Activated CD4-positive, alpha-beta memory T cell treated with anti-CD3 and anti-CD28 coated beads, Interleukin-2, amount 10 ng/mL, durations not matched to agents 7 days and 5 days (primary cell): ENCODE measurements at regions not wholly inside any gene's neighbourhood (a gene's known extent, or its start where the extent isn't known, plus 50 kb on each side); places are given as distances from the start of the nearest gene placed in this dataset.
"Not testable (repeated sequence)": the region's sequence is repeated elsewhere in the genome, so short reads cannot be mapped to it uniquely, and the experiment has no call there.

Experiments used
- CTCF ChIA-PET: fragments of 350-600 bp; sonication (Branson Sonifier 250); formaldehyde crosslinking; loops from one replicate; lab custom pipeline; 2021; ENCODE audit warnings: antibody characterized with exemption, inconsistent platforms; lab: Charles Lee
- POLR2A ChIA-PET: fragments of 350-600 bp; sonication (Branson Sonifier 250); formaldehyde crosslinking; loops from one replicate; lab custom pipeline; 2021; ENCODE audit warnings: antibody characterized with exemption; lab: Charles Lee
- DNase-seq: peaks from one replicate; pipeline ENCODE4 v3.0.0-alpha.2; 2020
- H3K27ac Mint-ChIP-seq: one replicate; pipeline ENCODE4 v1.8.0; 2021; ENCODE audit warnings: mild to moderate bottlenecking, mixed read lengths
- H3K27me3 Mint-ChIP-seq: one replicate; pipeline ENCODE4 v1.8.0; 2021; ENCODE audit warnings: mixed read lengths
- H3K36me3 Mint-ChIP-seq: one replicate; pipeline ENCODE4 v1.8.0; 2021; ENCODE audit warnings: low read depth, mixed read lengths
- H3K4me1 Mint-ChIP-seq: one replicate; pipeline ENCODE4 v1.8.0; 2021; ENCODE audit warnings: mixed read lengths
- H3K4me3 Mint-ChIP-seq: one replicate; pipeline ENCODE4 v1.8.0; 2021; ENCODE audit warnings: mild to moderate bottlenecking, mixed read lengths
- H3K9me3 Mint-ChIP-seq: one replicate; pipeline ENCODE4 v1.8.0; 2021; ENCODE audit warnings: mixed read lengths

DNA sequence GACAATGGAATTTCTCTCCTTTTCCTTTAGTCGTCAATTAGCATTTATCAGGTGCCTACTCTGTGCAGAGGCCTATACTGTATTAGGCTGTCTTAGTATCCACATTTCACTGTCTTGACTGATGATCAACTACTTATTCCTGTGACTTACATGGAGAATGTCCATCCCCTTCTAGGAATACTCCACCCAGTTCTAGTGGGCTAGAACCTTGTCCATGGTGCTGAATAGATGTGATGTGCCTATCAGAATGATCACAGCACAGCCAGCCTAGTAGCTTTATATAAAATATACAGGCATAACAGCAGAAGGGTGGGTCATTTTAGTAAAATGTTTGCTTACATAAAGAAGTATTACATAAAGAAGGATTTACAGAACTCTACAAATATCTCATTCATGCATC is 621.4 kb downstream of the PDCD6IP start:
- Mint-ChIP-seq H3K36me3 (no peaks in the 10 kb centered on the region), H3K27ac (no peak overlapping the region), H3K4me1 (no peaks in the 10 kb centered on the region), H3K27me3 (no peaks in the 10 kb centered on the region), H3K9me3 (peaks cover 2% of the 10 kb centered on the region), H3K4me3 (no peak overlapping the region)
- POLR2A ChIA-PET, result no interaction called here
- CTCF ChIA-PET, result no interaction called here
- no peak for DNase-seq

DNA sequence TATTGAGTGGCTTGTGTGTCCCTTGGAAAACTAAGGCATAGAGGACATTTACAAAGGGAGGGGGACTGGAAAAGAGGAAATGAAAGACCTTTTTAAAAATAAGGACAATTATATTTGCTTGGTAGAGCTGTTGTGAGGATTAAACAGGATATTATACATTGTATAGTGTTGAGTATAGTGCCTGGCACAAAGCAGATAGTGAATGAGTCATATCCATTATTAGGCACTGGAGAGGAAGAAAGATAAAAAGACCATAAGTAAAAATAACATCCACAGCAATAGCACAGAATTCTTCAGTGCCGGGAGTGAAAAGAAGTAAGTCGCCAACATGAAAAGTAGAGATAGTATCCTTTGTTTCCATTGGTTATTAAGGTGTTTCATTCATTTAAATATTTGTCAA is 623.3 kb downstream of the PDCD6IP start:
- peaks cover 2% of the 10 kb centered on the region for H3K9me3 Mint-ChIP-seq
- no peak overlapping the region for H3K4me3 Mint-ChIP-seq
- H3K36me3 Mint-ChIP-seq, result no peaks in the 10 kb centered on the region
- H3K27ac Mint-ChIP-seq, result no peak overlapping the region
- no peaks in the 10 kb centered on the region for H3K27me3 Mint-ChIP-seq
- POLR2A ChIA-PET, result no interaction called here
- no peaks in the 10 kb centered on the region for H3K4me1 Mint-ChIP-seq
- no peak for DNase-seq
- CTCF ChIA-PET, result no interaction called here

DNA sequence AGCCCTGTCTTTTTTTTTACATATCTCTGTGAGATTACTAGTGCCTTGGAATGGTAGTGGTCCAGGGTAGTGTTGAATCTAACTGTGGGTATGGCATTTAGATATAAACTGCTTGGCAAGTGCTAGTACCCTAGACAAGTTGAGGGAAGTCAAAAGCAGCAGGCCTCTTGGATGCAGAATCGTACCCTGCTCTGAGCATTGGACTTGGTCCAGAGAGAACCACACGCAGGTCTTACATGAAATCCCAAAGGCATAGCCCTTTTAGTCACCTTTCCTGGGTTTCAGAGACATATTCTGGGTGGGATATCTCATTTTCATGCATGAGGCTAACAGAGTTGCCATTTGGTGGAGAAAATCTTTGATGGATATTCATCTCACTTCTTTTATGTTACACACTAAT is 641.4 kb downstream of the PDCD6IP start:
- Mint-ChIP-seq H3K27ac (no peak overlapping the region), H3K9me3 (peaks cover 5% of the 10 kb centered on the region)
- CTCF ChIA-PET, result no interaction called here

DNA sequence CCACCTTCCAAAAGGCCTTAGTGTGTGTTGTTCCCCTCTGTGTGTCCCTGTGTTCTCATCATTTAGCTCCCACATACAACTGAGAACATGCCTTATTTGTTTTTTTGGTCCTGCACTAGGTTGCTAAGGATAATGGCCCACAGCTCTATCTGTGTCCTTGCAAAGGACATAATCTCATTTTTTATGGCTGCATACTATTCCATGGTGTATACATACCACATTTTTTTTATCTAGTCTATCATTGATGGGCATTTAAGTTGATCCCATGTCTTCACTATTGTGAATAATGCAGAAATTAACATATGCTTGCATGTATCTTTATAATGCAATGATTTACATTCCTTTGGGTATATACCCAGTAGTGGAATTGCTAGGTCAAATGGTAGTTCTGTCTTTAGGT is 645.7 kb downstream of the PDCD6IP start:
- H3K27me3 Mint-ChIP-seq, result no peaks in the 10 kb centered on the region
- DNase-seq, result no peak
- peaks cover 32% of the 10 kb centered on the region for H3K9me3 Mint-ChIP-seq
- POLR2A ChIA-PET, result no interaction called here
- H3K4me1 Mint-ChIP-seq, result no peaks in the 10 kb centered on the region
- H3K36me3 Mint-ChIP-seq, result no peaks in the 10 kb centered on the region
- CTCF ChIA-PET, result no interaction called here
- H3K4me3 Mint-ChIP-seq, result no peak overlapping the region
- no peak overlapping the region for H3K27ac Mint-ChIP-seq

More for the DNA sequence above, 641.4 kb downstream of the PDCD6IP start:
- POLR2A ChIA-PET, result no interaction called here
- Mint-ChIP-seq H3K4me1 (no peaks in the 10 kb centered on the region), H3K4me3 (no peak overlapping the region), H3K36me3 (no peaks in the 10 kb centered on the region), H3K27me3 (no peaks in the 10 kb centered on the region)
- no peak for DNase-seq

DNA sequence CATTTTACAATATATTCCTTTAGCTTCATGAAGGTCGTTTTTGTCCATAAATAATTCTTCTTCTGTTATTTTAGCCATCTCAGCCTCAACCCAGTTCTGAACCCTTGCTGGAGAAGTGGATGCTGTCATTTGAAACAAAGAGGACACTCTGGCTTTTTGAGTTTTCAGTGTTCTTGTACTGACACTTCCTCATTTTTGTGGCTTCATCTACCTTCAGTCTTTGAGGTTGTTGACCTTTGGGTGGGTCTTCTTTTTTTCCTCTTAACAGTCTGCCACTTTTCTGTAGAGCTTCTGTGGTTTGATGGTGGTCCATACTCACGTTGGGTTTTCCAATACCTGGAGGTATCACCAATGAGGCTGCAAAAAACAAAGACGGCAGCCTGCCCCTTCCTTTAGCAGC is 650.9 kb downstream of the PDCD6IP start:
- POLR2A ChIA-PET, result no interaction called here

DNA sequence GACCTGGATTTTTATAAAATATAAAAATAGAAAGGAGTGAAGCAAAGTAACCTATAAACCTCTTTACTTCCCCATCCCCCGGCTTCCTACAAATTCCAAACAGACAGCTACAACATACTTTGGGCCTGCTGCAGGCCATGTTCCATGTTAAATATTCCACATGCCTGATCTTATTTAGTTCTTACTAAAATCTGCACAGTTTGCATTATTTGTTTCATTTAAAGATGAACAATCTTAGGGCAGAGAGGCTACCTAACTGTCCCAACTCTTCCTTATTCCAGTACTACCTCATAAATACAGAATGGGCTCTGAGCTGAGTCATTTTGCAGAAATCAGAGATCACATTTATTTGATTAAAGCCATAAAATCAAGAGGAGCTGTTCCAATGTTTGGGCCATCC is 665.0 kb downstream of the PDCD6IP start:
- peaks cover 11% of the 10 kb centered on the region for H3K9me3 Mint-ChIP-seq
- POLR2A ChIA-PET, result no interaction called here
- no peaks in the 10 kb centered on the region for H3K36me3 Mint-ChIP-seq
- no peak for DNase-seq
- no peak overlapping the region for H3K4me3 Mint-ChIP-seq
- H3K27me3 Mint-ChIP-seq, result no peaks in the 10 kb centered on the region
- CTCF ChIA-PET, result no interaction called here
- no peaks in the 10 kb centered on the region for H3K4me1 Mint-ChIP-seq
- H3K27ac Mint-ChIP-seq, result no peak overlapping the region

More for the DNA sequence above, 650.9 kb downstream of the PDCD6IP start:
- H3K9me3 Mint-ChIP-seq, result peaks cover 32% of the 10 kb centered on the region
- CTCF ChIA-PET, result no interaction called here
- no peak overlapping the region for H3K27ac Mint-ChIP-seq
- no peaks in the 10 kb centered on the region for H3K36me3 Mint-ChIP-seq
- DNase-seq, result no peak
- H3K27me3 Mint-ChIP-seq, result no peaks in the 10 kb centered on the region
- no peak overlapping the region for H3K4me3 Mint-ChIP-seq
- H3K4me1 Mint-ChIP-seq, result no peaks in the 10 kb centered on the region

DNA sequence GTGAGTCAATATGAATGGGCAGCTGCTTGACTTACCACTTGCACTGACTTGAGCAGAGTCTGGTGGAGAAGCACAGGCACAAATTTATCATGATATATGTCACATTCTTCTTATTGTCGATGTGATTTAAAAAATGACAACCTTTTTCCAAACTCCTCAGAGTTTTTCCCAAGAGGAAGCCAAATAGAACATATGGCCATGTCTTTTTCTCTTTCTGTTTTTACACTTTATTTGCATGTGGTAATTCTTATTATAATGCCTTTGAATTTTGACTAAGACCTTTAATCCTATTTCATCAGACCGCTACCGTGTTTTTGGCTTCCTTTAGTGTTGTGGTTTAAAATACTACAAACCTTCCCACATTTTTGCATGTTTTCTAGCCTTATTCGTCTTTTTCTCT is 666.2 kb downstream of the PDCD6IP start:
- Mint-ChIP-seq H3K36me3 (no peaks in the 10 kb centered on the region), H3K27ac (no peak overlapping the region), H3K4me3 (no peak overlapping the region), H3K27me3 (no peaks in the 10 kb centered on the region), H3K9me3 (peaks cover 5% of the 10 kb centered on the region), H3K4me1 (no peaks in the 10 kb centered on the region)
- DNase-seq, result no peak
- ChIA-PET POLR2A (no interaction called here), CTCF (no interaction called here)

DNA sequence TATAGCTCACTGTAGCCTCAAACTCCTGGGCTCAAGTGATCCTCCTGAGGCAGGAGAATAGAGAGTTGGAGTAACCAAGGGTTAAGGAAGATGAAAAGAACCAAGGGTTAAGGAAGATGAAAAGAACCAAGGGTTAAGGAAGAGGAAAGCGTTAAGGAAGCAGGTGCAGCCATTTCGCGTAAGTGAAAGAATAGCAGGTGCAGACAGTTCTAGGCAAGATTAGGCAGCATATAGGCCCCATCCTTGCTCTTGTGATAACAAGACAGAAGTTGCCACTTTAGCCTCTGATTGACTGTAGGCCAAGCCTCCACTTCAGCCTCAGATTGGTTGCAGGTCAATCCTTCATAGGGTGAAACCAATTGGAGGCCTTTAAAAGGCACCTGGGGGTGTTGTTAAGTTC is 677.4 kb downstream of the PDCD6IP start:
- no peak for DNase-seq
- H3K36me3 Mint-ChIP-seq, result no peaks in the 10 kb centered on the region
- ChIA-PET POLR2A (no interaction called here), CTCF (no interaction called here)
- H3K27me3 Mint-ChIP-seq, result no peaks in the 10 kb centered on the region
- H3K4me1 Mint-ChIP-seq, result no peaks in the 10 kb centered on the region
- H3K9me3 Mint-ChIP-seq, result peaks cover 11% of the 10 kb centered on the region
- H3K27ac Mint-ChIP-seq, result no peak overlapping the region
- no peak overlapping the region for H3K4me3 Mint-ChIP-seq

DNA sequence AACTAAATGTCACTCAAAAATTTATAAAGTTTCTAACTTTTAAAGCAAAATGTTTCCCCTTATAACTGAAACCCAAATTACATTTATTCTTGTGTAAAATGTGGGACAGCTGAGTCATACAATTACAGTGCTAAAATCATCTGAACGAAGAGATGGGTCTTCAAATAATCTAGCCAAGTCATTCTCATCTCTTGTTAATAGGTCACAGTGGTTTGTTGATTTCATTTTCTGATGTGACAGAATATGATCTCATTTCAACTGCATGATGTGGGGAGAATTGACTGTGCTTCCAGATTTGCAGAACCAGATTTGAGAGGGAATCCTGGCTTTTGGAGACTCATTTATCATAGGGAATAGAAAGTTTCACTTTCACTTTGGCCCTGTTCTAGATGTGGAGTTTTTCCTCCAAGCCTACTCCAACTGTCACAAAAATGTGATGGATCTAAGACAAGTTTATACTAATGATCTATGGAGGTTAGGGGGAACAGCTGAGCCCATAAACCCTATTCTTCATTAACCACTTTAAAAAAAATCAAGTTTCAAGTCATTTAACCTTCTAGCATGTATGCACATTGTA is 685.0 kb downstream of the PDCD6IP start:
- CTCF ChIA-PET, result no interaction called here
- Mint-ChIP-seq H3K4me1 (peaks cover 1% of the 10 kb centered on the region), H3K27ac (no peak overlapping the region), H3K9me3 (no peaks in the 10 kb centered on the region), H3K4me3 (no peak overlapping the region), H3K27me3 (no peaks in the 10 kb centered on the region), H3K36me3 (no peaks in the 10 kb centered on the region)
- POLR2A ChIA-PET, result no interaction called here
- DNase-seq, result no peak

DNA sequence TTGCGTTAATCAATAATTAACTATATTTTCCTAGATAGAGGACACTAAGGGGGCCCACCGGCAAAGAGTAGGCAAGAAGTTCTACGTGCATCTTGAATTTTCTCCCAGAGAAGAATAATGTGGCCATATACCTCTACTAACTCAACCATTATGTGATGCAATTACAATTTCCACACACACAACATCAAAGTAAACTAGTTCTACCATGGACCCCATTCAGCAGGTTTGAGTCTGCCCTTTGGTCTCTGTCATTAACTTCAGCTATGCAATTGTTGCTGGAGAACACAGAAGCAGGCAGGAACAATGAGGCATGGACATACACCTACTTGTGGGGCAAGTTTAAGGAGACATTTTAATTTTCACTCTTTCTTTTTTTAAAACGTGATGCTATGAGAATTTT is 705.9 kb downstream of the PDCD6IP start:
- POLR2A ChIA-PET, result no interaction called here
- Mint-ChIP-seq H3K27me3 (no peaks in the 10 kb centered on the region), H3K9me3 (no peaks in the 10 kb centered on the region), H3K4me3 (no peak overlapping the region), H3K36me3 (no peaks in the 10 kb centered on the region), H3K27ac (no peak overlapping the region), H3K4me1 (no peaks in the 10 kb centered on the region)
- no peak for DNase-seq
- CTCF ChIA-PET, result no interaction called here

DNA sequence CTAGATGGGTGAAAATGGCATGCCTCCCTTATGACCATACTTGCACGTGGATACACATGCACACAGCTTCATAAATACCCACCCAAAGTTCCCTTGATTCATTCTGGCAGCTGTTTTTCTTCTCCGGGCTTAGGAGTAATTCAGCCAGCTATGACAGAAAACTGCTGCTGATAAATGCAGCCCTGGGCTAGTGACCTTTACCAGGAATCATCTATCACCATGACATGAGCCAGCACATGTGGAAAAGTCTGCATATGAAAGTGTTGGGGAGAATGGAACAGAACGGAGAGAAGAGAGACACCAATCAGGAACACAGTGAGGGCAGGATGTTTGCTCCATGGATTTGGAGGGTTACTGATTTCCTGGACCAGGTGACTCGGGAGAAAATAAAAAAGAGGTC is 706.3 kb downstream of the PDCD6IP start:
- Mint-ChIP-seq H3K4me1 (no peaks in the 10 kb centered on the region), H3K36me3 (no peaks in the 10 kb centered on the region)
- POLR2A ChIA-PET, result no interaction called here

DNA sequence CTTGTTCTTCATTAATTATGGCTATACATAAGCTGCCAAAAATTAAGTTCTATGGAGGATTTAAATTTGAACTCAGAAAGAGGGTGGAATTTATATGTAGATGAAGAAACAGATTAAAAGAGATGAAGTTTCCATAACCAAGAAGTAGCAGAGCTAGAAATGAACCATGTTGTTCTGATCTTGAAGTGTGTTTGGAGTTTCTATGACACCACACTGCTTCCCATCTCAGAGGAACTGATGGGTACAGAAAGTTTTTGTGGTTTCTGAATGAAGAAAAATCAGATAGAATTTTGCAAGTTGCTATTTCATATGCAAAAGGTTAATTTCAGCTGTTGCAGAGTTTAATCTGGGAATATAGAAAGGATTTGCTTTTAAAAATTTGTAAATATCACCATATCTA is 710.3 kb downstream of the PDCD6IP start:
- POLR2A ChIA-PET, result no interaction called here
- Mint-ChIP-seq H3K9me3 (no peaks in the 10 kb centered on the region), H3K27ac (no peak overlapping the region), H3K4me3 (no peak overlapping the region), H3K27me3 (no peaks in the 10 kb centered on the region), H3K4me1 (no peaks in the 10 kb centered on the region), H3K36me3 (no peaks in the 10 kb centered on the region)
- CTCF ChIA-PET, result no interaction called here
- DNase-seq, result no peak

More for the DNA sequence above, 706.3 kb downstream of the PDCD6IP start:
- H3K4me3 Mint-ChIP-seq, result no peak overlapping the region
- H3K9me3 Mint-ChIP-seq, result no peaks in the 10 kb centered on the region
- DNase-seq, result no peak
- no peak overlapping the region for H3K27ac Mint-ChIP-seq
- no peaks in the 10 kb centered on the region for H3K27me3 Mint-ChIP-seq
- CTCF ChIA-PET, result interaction anchor here (0.6 kb wide), 1 partner anchor 1223 kb away, joined by 3 read pairs; no protein-coding TSS in a partner anchor

DNA sequence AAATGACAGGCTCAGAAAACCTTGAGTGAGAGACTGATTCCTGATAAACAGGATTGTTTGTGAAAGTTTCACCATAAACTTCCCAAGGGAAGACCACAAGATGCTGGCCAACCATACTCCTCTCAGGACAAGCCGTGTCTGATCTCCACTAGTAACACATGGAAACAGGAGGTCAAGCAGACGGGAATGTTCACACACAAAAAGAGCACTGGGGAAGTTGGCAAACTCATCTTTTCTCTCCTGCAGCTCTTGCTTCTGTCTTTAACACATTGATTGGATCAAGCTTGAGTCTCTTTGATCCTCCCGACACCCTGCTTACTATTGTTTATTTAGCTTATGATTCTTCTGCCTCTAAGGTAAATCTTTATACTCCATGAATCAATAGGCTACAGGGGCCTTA is 713.5 kb downstream of the PDCD6IP start:
- Mint-ChIP-seq H3K27ac (no peak overlapping the region), H3K4me3 (no peak overlapping the region), H3K4me1 (no peaks in the 10 kb centered on the region), H3K36me3 (no peaks in the 10 kb centered on the region), H3K9me3 (no peaks in the 10 kb centered on the region), H3K27me3 (no peaks in the 10 kb centered on the region)
- ChIA-PET CTCF (no interaction called here), POLR2A (no interaction called here)
- no peak for DNase-seq

DNA sequence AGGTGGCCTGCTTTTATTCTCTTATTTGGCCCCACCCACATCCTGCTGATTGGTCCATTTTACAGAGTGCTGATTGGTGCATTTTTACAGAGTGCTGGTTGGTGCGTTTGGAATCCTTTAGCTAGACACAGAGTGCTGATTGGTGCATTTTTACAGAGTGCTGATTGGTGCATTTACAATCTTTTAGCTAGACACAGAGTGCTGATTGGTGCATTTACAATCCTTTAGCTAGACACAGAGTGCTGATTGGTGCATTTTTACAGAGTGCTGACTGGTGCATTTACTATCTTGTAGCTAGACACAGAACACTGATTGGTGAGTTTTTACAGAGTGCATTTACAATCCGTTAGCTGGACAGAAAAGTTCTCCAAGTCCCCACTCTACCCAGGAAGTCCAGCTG is 720.6 kb downstream of the PDCD6IP start:
- H3K27ac Mint-ChIP-seq, H3K27me3 Mint-ChIP-seq, H3K36me3 Mint-ChIP-seq, H3K4me1 Mint-ChIP-seq, H3K9me3 Mint-ChIP-seq, DNase-seq, H3K4me3 Mint-ChIP-seq, CTCF ChIA-PET, POLR2A ChIA-PET: not testable (repeated sequence)
